Activated naive CD4-positive, alpha-beta T cell treated with anti-CD3 and anti-CD28 coated beads, Interleukin-2, amount 10 ng/mL, durations not matched to agents 7 days and 5 days (primary cell): ENCODE measurements at regions not wholly inside any gene's neighbourhood (a gene's known extent, or its start where the extent isn't known, plus 50 kb on each side); places are given as distances from the start of the nearest gene placed in this dataset.
"Not testable (repeated sequence)": the region's sequence is repeated elsewhere in the genome, so short reads cannot be mapped to it uniquely, and the experiment has no call there.

Experiments used
- CTCF ChIA-PET: fragments of 350-600 bp; sonication (Branson Sonifier 250); formaldehyde crosslinking; loops from one replicate; lab custom pipeline; 2021; ENCODE audit warnings: antibody characterized with exemption; lab: Charles Lee
- DNase-seq: peaks from one replicate; pipeline ENCODE4 v3.0.0-alpha.2; 2020
- H3K27ac Mint-ChIP-seq: one replicate; pipeline ENCODE4 v1.8.0; 2021; ENCODE audit warnings: mild to moderate bottlenecking, moderate library complexity, mixed read lengths
- H3K27me3 Mint-ChIP-seq: one replicate; pipeline ENCODE4 v1.8.0; 2021; ENCODE audit warnings: mild to moderate bottlenecking, mixed read lengths
- H3K36me3 Mint-ChIP-seq: one replicate; pipeline ENCODE4 v1.8.0; 2021; ENCODE audit warnings: mixed read lengths
- H3K4me1 Mint-ChIP-seq: one replicate; pipeline ENCODE4 v1.8.0; 2021; ENCODE audit warnings: mixed read lengths
- H3K4me3 Mint-ChIP-seq: one replicate; pipeline ENCODE4 v1.8.0; 2021; ENCODE audit warnings: mild to moderate bottlenecking, moderate library complexity, mixed read lengths
- H3K9me3 Mint-ChIP-seq: one replicate; pipeline ENCODE4 v1.8.0; 2021; ENCODE audit warnings: mixed read lengths

DNA sequence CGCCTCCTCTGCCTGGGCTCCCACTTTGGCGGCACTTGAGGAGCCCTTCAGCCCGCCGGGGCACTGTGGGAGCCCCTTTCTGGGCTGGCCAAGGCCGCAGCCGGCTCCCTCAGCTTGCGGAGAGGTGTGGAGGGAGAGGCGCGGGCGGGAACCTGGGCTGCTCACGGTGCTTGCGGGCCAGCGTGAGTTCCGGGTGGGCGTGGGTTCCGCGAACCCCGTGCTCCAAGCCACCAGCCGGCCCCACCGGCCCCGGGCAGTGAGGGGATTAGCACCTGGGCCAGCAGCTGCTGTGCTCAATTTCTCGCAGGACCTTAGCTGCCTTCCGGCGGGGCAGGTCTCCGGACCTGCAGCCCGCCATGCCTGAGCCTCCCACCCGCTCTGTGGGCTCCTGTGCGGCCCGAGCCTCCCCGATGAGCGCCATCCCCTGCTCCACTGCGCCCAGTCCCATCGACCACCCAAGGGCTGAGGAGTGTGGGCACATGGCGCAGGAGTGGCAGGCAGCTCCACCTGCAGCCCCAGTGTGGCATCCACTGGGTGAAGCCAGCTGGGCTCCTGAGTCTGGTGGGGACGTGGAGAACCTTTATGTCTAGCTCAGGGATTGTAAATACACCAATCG, 327.7 kb downstream of the ADAMTS20 start:
- H3K9me3 Mint-ChIP-seq: peaks cover 13% of the 10 kb centered on the region
- H3K27me3 Mint-ChIP-seq, DNase-seq, H3K4me3 Mint-ChIP-seq, H3K36me3 Mint-ChIP-seq, H3K4me1 Mint-ChIP-seq, H3K27ac Mint-ChIP-seq, CTCF ChIA-PET: not testable (repeated sequence)

DNA sequence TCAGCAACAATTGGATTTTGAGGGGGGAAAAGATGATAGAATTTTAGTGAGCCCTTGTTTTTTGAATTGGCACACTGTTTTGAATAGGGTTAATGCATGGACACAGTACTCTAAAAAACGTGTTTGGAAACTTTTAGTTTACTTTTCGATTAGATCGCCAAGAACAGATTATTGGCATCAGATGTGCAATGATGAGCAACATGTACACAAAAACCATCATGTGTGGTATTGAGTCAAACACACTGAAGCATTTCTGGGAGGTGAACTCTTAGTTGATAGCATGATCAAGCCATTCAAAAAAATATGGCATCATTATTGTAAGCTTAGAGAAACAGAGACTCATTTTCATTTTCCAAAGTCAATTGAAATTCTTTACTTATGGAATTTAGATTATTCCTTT, 329.2 kb downstream of the ADAMTS20 start:
- Mint-ChIP-seq H3K4me3 (no peak overlapping the region), H3K4me1 (no peaks in the 10 kb centered on the region), H3K9me3 (peaks cover 12% of the 10 kb centered on the region), H3K36me3 (no peaks in the 10 kb centered on the region), H3K27me3 (no peaks in the 10 kb centered on the region), H3K27ac (no peak overlapping the region)
- CTCF ChIA-PET: no interaction called here
- DNase-seq: no peak

DNA sequence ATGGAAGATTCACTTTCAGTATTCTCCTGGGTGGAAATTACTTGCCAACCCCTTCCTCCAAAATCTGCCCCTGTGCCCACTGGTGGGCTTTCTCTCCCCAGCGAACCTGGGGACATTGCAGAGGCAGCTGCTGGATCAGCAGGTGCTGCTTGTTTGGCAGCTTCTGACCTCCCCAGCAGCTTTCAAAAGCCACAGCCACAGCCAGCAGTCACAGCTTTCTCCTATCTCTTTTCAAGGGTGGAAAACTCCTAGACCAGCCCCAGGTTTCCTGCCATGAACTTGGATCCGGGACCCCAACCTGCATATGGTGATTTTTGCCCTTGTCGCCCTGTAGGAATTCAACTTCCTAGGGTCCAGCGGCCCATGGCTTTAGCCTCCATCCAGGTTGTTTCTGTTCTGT, 330.8 kb downstream of the ADAMTS20 start:
- H3K9me3 Mint-ChIP-seq: peaks cover 7% of the 10 kb centered on the region
- CTCF ChIA-PET: no interaction called here
- H3K4me3 Mint-ChIP-seq: no peak overlapping the region
- H3K4me1 Mint-ChIP-seq: no peaks in the 10 kb centered on the region
- no peaks in the 10 kb centered on the region for H3K36me3 Mint-ChIP-seq
- no peaks in the 10 kb centered on the region for H3K27me3 Mint-ChIP-seq
- H3K27ac Mint-ChIP-seq: no peak overlapping the region
- no peak for DNase-seq

DNA sequence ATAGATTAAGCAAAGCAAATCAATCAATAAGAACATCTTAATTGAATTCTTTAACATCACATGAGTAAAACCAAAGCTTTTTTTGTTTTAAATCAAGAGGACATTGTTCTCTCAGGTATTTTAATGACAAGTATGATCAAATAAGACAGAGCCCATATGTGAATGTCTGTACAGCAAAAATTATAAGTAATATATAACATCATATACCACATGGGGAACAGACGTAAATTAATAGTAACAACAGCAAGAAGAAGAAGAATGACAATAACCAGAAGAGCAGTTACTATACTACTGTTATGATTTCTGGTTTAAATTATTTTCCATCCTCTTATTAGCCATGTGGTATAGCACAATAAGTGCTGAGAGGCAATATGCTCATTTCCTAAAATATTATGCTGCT, 335.5 kb downstream of the ADAMTS20 start:
- Mint-ChIP-seq H3K4me1 (no peaks in the 10 kb centered on the region), H3K4me3 (no peak overlapping the region), H3K27ac (no peak overlapping the region), H3K27me3 (no peaks in the 10 kb centered on the region), H3K36me3 (no peaks in the 10 kb centered on the region), H3K9me3 (no peaks in the 10 kb centered on the region)
- CTCF ChIA-PET: no interaction called here
- no peak for DNase-seq

DNA sequence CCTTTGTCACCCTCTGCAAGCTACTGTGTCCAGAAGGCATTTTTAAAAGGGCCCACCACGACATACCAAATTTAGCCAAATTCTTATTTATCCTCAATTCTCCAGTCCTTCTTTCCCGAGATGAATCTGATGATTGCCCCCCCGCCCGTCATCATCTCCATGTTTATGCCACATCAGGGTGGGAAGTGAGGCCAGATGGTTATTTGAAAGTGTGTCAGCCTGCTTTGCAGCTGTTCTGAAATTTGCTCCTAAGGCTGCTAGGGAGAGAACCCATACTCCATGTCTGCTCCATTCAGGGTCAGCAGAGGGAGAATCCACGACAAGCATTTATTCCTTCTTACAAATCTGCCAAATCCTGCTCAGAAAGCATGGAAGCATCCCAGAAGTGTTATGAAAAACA, 337.8 kb downstream of the ADAMTS20 start:
- DNase-seq: no peak
- Mint-ChIP-seq H3K36me3 (no peaks in the 10 kb centered on the region), H3K27ac (no peak overlapping the region), H3K27me3 (no peaks in the 10 kb centered on the region), H3K9me3 (no peaks in the 10 kb centered on the region), H3K4me3 (no peak overlapping the region), H3K4me1 (peaks cover 3% of the 10 kb centered on the region)
- CTCF ChIA-PET: no interaction called here

DNA sequence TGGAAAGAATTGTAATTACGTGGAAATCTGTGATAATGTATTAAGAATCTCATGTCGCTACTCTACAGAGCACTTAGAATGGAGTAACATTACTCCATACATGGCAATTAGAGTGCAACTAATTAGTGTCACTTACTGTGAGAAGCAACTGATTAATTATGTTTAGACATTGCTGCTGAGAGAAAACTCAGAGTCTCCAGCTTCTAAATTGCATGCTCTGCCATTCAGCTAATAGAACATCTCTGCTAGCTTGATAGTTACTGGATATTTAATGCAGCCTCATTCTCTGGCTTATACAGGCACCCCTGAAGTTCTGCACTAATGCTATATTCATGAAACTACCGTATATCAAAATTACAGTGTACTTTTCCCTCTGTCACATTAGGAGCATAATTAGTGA, 338.4 kb downstream of the ADAMTS20 start:
- Mint-ChIP-seq H3K4me3 (no peak overlapping the region), H3K27me3 (no peaks in the 10 kb centered on the region), H3K4me1 (peaks cover 3% of the 10 kb centered on the region), H3K27ac (no peak overlapping the region), H3K9me3 (no peaks in the 10 kb centered on the region), H3K36me3 (no peaks in the 10 kb centered on the region)
- CTCF ChIA-PET: interaction anchor here (0.6 kb wide), 1 partner anchor 1189 kb away, joined by 3 read pairs; no protein-coding TSS in a partner anchor
- no peak for DNase-seq

DNA sequence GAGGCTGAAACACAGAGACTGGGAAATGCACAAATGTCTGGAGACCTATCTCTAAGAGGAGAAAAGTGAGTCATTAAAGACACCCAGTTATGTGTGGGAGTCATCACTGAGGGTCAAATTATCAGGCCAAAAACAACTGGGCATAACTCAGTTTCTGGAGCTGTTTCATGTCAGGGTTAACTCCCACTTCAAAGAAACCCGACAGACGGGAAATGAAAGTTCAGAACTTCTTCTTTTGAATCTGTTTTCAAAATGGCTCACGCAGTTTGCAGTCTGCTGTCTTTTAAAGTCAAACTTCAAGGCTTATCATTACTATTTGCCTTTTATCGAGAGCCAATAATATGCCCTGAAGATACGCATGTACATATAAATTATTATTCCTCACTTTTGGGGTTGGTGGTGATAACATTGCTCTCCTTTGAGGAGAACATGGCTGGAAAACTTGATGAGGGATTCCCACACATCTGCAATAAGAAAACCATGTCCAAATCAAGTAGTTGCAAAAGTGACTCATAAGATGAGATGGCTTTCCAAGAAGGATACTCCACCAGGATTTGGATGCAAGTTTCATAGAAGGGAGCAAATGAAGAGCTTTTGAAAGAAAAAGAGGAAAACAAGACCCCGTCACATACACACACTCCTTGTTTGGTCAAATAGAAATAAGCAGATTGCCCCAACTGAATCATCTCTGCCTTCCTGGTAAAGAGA, 341.4 kb downstream of the ADAMTS20 start:
- peaks cover 3% of the 10 kb centered on the region for H3K4me1 Mint-ChIP-seq
- no peaks in the 10 kb centered on the region for H3K27me3 Mint-ChIP-seq
- no peak overlapping the region for H3K27ac Mint-ChIP-seq
- no peaks in the 10 kb centered on the region for H3K9me3 Mint-ChIP-seq
- no peak overlapping the region for H3K4me3 Mint-ChIP-seq
- H3K36me3 Mint-ChIP-seq: no peaks in the 10 kb centered on the region
- CTCF ChIA-PET: interaction anchor here (0.7 kb wide), 1 partner anchor 795 kb away, joined by 3 read pairs; no protein-coding TSS in a partner anchor
- DNase-seq: no peak

DNA sequence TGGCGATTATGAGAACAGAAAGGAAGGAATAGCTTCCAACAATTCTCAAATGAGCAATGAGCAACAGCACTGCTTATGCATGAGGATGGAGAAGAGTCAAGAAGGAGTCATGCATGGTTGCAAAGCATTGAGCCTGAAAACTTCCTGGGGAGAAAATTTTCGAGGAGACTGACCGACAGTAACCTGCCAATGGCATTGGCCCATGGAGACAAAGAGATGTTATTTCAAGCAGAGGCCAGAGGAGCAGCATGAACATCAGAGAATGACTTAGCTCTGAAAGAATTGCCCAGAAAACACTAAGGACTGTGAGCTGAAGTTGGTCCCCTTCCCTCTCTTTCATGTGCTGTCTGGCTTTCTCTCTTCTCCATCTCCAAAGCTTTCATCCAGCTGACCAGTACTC, 343.4 kb downstream of the ADAMTS20 start:
- Mint-ChIP-seq H3K27ac (no peak overlapping the region), H3K4me1 (peaks cover 3% of the 10 kb centered on the region), H3K27me3 (no peaks in the 10 kb centered on the region), H3K4me3 (no peak overlapping the region), H3K36me3 (no peaks in the 10 kb centered on the region), H3K9me3 (no peaks in the 10 kb centered on the region)
- CTCF ChIA-PET: no interaction called here
- DNase-seq: no peak

DNA sequence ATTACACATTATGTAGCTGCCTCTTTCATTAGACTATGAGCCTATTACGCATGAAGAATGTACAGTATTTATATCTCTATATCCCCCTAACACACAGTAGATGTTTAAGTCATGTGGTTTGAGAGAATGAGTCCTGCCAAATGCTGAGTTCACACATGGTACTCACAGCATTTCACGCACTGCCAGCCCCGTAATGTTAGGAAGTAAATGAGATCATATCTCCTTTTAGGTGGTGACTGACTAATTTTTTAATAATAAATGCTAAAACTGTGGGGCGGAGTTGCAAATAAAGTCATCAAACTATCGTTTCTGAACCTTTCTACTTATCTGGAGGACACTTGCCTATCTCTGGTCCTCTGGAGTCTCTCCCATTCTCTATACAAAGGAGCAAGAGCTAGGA, 343.8 kb downstream of the ADAMTS20 start:
- Mint-ChIP-seq H3K27ac (no peak overlapping the region), H3K27me3 (no peaks in the 10 kb centered on the region), H3K9me3 (no peaks in the 10 kb centered on the region), H3K36me3 (no peaks in the 10 kb centered on the region), H3K4me3 (no peak overlapping the region), H3K4me1 (peaks cover 3% of the 10 kb centered on the region)
- no peak for DNase-seq
- CTCF ChIA-PET: no interaction called here

DNA sequence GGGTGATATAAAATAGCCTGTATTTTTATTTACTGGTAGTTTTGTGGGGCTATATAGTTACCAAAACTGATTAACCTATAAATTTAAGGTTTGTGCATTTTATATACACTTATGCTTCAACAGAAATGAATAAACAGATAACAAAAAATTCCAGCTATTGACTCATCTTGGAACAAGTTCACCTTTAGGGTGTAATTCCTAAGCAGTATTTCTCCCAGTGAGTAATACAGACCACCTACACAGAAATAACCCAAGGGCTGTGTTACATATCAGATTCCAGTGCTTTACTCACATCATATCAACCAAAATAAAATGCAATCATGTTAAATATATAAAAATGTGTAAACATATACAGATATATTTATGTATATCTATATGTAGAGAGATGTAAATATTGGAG, 345.6 kb downstream of the ADAMTS20 start:
- H3K9me3 Mint-ChIP-seq: no peaks in the 10 kb centered on the region
- peaks cover 3% of the 10 kb centered on the region for H3K4me1 Mint-ChIP-seq
- DNase-seq: no peak
- CTCF ChIA-PET: no interaction called here
- no peak overlapping the region for H3K27ac Mint-ChIP-seq
- no peaks in the 10 kb centered on the region for H3K36me3 Mint-ChIP-seq
- no peaks in the 10 kb centered on the region for H3K27me3 Mint-ChIP-seq
- H3K4me3 Mint-ChIP-seq: no peak overlapping the region

DNA sequence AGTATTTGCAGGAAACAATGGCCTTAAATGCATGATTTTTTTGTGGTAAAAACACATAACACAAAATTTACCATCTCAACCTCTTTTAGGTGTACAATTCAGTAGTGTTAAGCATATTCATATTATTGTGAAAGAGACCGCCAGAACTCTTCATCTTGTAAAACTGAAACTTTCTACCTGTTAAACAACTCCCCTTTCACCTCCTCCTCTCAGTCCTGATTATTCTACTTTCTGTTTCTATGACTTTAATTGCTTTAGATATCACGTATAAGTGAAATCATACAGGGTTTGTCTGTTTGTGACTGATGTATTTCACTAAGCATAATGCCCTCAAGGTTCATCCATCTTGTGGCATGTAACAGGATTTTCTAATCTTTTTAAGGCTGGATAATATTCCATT, 353.4 kb downstream of the ADAMTS20 start:
- Mint-ChIP-seq H3K4me3 (no peak overlapping the region), H3K27me3 (no peaks in the 10 kb centered on the region), H3K36me3 (no peaks in the 10 kb centered on the region), H3K4me1 (no peaks in the 10 kb centered on the region), H3K9me3 (no peaks in the 10 kb centered on the region), H3K27ac (no peak overlapping the region)
- DNase-seq: no peak
- CTCF ChIA-PET: no interaction called here

DNA sequence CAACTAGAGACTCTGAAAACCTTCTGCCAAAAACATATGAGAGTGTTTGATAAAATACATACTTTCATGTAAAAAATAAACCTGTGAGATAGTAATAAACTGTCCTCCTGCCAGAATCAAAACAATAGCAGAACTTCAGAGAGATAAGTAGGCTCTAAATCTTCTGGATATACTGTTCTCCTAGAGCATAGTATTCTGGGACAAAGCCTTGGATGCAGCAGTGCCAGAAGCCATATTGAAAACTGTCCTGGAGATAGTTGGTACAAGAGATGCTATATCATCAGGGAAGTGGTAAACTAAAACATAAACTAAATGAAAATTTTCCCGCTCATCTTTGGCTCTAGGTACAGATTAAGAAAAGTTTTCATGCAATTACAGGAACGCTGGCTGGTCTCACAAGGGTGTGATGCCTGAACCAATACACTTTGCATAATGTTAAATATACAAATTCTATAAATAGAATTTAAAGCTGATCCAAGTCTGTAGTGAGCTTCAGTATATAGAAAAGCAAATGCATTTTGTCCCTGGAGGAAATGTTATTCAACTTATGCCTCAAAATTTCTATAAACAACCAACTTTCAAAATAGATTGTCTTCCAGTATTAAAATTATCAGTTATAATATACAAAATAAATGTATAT, 355.6 kb downstream of the ADAMTS20 start:
- Mint-ChIP-seq H3K9me3 (peaks cover 5% of the 10 kb centered on the region), H3K36me3 (no peaks in the 10 kb centered on the region)

DNA sequence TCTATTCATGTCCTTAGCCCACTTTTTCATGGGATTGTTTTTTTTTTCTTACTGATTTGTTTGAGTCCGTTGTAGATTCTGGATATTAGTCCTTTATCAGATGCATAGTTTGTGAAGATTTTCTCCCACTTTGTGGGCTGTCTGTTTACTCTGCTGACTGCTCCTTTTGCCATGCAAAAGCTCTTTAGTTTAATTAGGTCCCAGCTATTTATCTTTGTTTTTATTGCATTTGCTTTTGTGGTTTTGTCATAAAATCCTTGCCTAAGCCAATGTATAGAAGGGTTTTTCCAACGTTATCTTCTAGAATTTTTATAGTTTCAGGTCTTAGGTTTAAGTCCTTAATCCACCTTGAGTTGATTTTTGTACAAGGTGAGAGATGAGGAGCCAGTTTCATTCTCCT, 358.9 kb downstream of the ADAMTS20 start:
- H3K27me3 Mint-ChIP-seq, H3K4me1 Mint-ChIP-seq, CTCF ChIA-PET, H3K27ac Mint-ChIP-seq, DNase-seq, H3K4me3 Mint-ChIP-seq, H3K36me3 Mint-ChIP-seq: not testable (repeated sequence)
- peaks cover 12% of the 10 kb centered on the region for H3K9me3 Mint-ChIP-seq

More for the DNA sequence above, 355.6 kb downstream of the ADAMTS20 start:
- no peak for DNase-seq
- H3K4me3 Mint-ChIP-seq: no peak overlapping the region
- no peak overlapping the region for H3K27ac Mint-ChIP-seq
- no peaks in the 10 kb centered on the region for H3K27me3 Mint-ChIP-seq
- no peaks in the 10 kb centered on the region for H3K4me1 Mint-ChIP-seq
- CTCF ChIA-PET: interaction anchor here (0.7 kb wide), 1 partner anchor 40 kb away, joined by 3 read pairs; no protein-coding TSS in a partner anchor

DNA sequence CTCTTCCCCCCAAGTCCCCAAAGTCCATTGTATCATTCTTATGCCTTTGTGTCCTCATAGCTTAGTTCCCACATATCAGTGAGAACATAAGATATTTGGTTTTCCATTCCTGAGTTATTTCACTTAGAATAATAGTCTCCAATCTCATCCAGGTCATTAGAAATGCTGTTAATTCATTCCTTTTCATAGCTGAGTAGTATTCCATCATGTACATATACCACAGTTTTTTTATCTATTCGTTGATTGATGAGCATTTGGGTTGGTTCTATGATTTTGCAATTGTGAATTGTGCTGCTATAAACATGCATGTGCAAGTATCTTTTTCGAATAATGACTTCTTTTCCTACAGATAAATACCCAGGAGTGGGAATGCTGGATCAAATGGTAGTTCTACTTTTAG, 359.6 kb downstream of the ADAMTS20 start:
- H3K27me3 Mint-ChIP-seq, CTCF ChIA-PET, H3K36me3 Mint-ChIP-seq, DNase-seq, H3K27ac Mint-ChIP-seq, H3K4me1 Mint-ChIP-seq, H3K4me3 Mint-ChIP-seq: not testable (repeated sequence)
- H3K9me3 Mint-ChIP-seq: peaks cover 14% of the 10 kb centered on the region

DNA sequence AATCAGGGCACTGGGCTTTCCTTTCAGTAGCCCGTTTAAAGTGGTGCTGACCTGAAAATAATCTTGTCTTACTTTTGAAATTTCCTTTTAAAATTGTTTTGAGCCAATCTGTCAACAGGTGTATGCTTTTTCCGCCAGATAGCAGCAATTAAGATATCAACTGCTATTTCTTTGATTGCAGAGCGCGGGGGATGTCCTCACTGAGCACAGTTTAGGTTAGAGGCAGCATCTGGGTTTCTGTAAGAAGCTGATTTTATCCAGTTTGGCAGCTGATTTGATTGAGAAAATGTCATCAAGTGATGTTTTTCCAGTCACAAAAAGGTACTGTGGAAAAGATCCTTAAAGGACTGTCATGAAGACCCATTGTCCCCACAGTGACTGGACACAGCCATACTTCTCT, 371.8 kb downstream of the ADAMTS20 start:
- Mint-ChIP-seq H3K4me1 (no peaks in the 10 kb centered on the region), H3K9me3 (peaks cover 15% of the 10 kb centered on the region), H3K27me3 (no peaks in the 10 kb centered on the region), H3K27ac (no peak overlapping the region), H3K4me3 (no peak overlapping the region), H3K36me3 (no peaks in the 10 kb centered on the region)
- CTCF ChIA-PET: no interaction called here
- no peak for DNase-seq
